ENCODE measurements at regions not wholly inside any gene's neighbourhood (a gene's known extent, or its start where the extent isn't known, plus 50 kb on each side); places are given as distances from the start of the nearest gene placed in this dataset.
"Not testable (repeated sequence)": the region's sequence is repeated elsewhere in the genome, so short reads cannot be mapped to it uniquely, and the experiment has no call there.

GRCh38 chr2:31664949-31665724 is 84.4 kb upstream of the SRD5A2 start:
- H3K36me3 Mint-ChIP-seq: no peaks in the 10 kb centered on the region
- H3K27ac Mint-ChIP-seq: no peak overlapping the region
- DNase-seq (ENCODE audit: low spot score in 2 of 2): no peak
- H3K27me3 Mint-ChIP-seq: peaks cover 6% of the 10 kb centered on the region
- no peaks in the 10 kb centered on the region for H3K9me3 Mint-ChIP-seq
- H3K4me1 Mint-ChIP-seq: no peaks in the 10 kb centered on the region
- no peak overlapping the region for H3K4me3 Mint-ChIP-seq
- ATAC-seq (ENCODE audit: low read depth): no peak

- peaks cover 5% of the 10 kb centered on the region for H3K27me3 Mint-ChIP-seq
- ATAC-seq (ENCODE audit: low read depth): no peak
- H3K4me1 Mint-ChIP-seq: no peaks in the 10 kb centered on the region
- no peak overlapping the region for H3K27ac Mint-ChIP-seq
- no peaks in the 10 kb centered on the region for H3K36me3 Mint-ChIP-seq
- H3K9me3 Mint-ChIP-seq: peaks cover 2% of the 10 kb centered on the region
- H3K4me3 Mint-ChIP-seq: no peak overlapping the region
- DNase-seq (ENCODE audit: low spot score in 2 of 2): no peak
Measured at GRCh38 chr2:31660812-31661335, 80.1 kb upstream of the SRD5A2 start.

GRCh38 chr2:31660165-31660564 is 79.4 kb upstream of the SRD5A2 start:
- peaks cover 2% of the 10 kb centered on the region for H3K9me3 Mint-ChIP-seq
- H3K36me3 Mint-ChIP-seq: no peaks in the 10 kb centered on the region
- H3K27ac Mint-ChIP-seq: no peak overlapping the region
- peaks cover 4% of the 10 kb centered on the region for H3K27me3 Mint-ChIP-seq
- no peak for ATAC-seq (ENCODE audit: low read depth)
- no peak overlapping the region for H3K4me3 Mint-ChIP-seq
- no peaks in the 10 kb centered on the region for H3K4me1 Mint-ChIP-seq
- no peak for DNase-seq (ENCODE audit: low spot score in 2 of 2)

- Mint-ChIP-seq H3K36me3 (no peaks in the 10 kb centered on the region), H3K4me3 (no peak overlapping the region), H3K9me3 (peaks cover 2% of the 10 kb centered on the region), H3K4me1 (no peaks in the 10 kb centered on the region), H3K27ac (no peak overlapping the region), H3K27me3 (peaks cover 5% of the 10 kb centered on the region)
- DNase-seq (ENCODE audit: low spot score in 2 of 2) (no peak), ATAC-seq (ENCODE audit: low read depth) (no peak)
Measured at GRCh38 chr2:31654241-31654640, 73.5 kb upstream of the SRD5A2 start.

GRCh38 chr2:31651736-31652135 is 71.0 kb upstream of the SRD5A2 start:
- no peak for DNase-seq (ENCODE audit: low spot score in 2 of 2)
- ATAC-seq (ENCODE audit: low read depth): no peak
- H3K27me3 Mint-ChIP-seq: peaks cover 6% of the 10 kb centered on the region
- H3K4me1 Mint-ChIP-seq: no peaks in the 10 kb centered on the region
- no peak overlapping the region for H3K4me3 Mint-ChIP-seq
- no peak overlapping the region for H3K27ac Mint-ChIP-seq
- no peaks in the 10 kb centered on the region for H3K9me3 Mint-ChIP-seq
- H3K36me3 Mint-ChIP-seq: no peaks in the 10 kb centered on the region

- Mint-ChIP-seq H3K36me3 (no peaks in the 10 kb centered on the region), H3K27ac (no peak overlapping the region), H3K4me1 (no peaks in the 10 kb centered on the region), H3K4me3 (no peak overlapping the region), H3K27me3 (peaks cover 6% of the 10 kb centered on the region), H3K9me3 (no peaks in the 10 kb centered on the region)
- DNase-seq (ENCODE audit: low spot score in 2 of 2): no peak
- ATAC-seq (ENCODE audit: low read depth): no peak
Measured at GRCh38 chr2:31651267-31651666, 70.5 kb upstream of the SRD5A2 start.

GRCh38 chr2:31644551-31644950 is 63.8 kb upstream of the SRD5A2 start:
- no peak overlapping the region for H3K4me3 Mint-ChIP-seq
- H3K9me3 Mint-ChIP-seq: peaks cover 5% of the 10 kb centered on the region
- no peak for DNase-seq (ENCODE audit: low spot score in 2 of 2)
- no peak overlapping the region for H3K27ac Mint-ChIP-seq
- no peak for ATAC-seq (ENCODE audit: low read depth)
- H3K36me3 Mint-ChIP-seq: no peaks in the 10 kb centered on the region
- H3K4me1 Mint-ChIP-seq: no peaks in the 10 kb centered on the region
- H3K27me3 Mint-ChIP-seq: peaks cover 4% of the 10 kb centered on the region

- ATAC-seq (ENCODE audit: low read depth) (no peak), DNase-seq (ENCODE audit: low spot score in 2 of 2) (no peak)
- Mint-ChIP-seq H3K4me1 (no peaks in the 10 kb centered on the region), H3K27me3 (peaks cover 3% of the 10 kb centered on the region), H3K4me3 (no peak overlapping the region), H3K27ac (no peak overlapping the region), H3K9me3 (peaks cover 6% of the 10 kb centered on the region), H3K36me3 (no peaks in the 10 kb centered on the region)
Measured at GRCh38 chr2:31642707-31643106, 62.0 kb upstream of the SRD5A2 start.

- H3K27me3 Mint-ChIP-seq; H3K36me3 Mint-ChIP-seq; DNase-seq (ENCODE audit: low spot score in 2 of 2); H3K4me1 Mint-ChIP-seq; H3K4me3 Mint-ChIP-seq; H3K27ac Mint-ChIP-seq; H3K9me3 Mint-ChIP-seq; ATAC-seq (ENCODE audit: low read depth): not testable (repeated sequence)
Measured at GRCh38 chr2:31632201-31632600, 51.5 kb upstream of the SRD5A2 start.
